ENCODE measurements at regions not wholly inside any gene's neighbourhood (a gene's known extent, or its start where the extent isn't known, plus 50 kb on each side); places are given as distances from the start of the nearest gene placed in this dataset.

DNA sequence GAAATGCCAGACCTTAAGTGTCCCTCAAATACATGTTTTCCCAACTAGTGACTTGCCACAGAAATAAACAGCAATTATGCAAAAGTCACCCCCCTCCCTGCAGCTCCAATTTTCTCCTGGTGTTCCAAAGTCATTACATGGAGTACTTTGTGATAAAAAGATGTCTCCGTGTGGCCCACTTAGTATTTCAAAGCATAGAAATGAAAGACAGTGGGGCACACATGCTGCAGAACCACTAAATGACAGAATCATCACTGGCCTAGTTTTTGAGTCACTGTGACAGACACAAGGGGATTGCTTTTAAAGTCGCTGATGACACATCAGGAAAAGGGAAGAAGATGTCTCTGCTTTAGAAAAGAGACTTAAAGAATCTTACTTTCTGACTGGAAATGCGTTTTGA lies 323.4 kb downstream of the PSAT1 start:
- H3K4me3 ChIP-seq (ENCODE audit: low read length): no peak overlapping the region
- DNase-seq (ENCODE audit: low read depth, low spot score): no peak

DNA sequence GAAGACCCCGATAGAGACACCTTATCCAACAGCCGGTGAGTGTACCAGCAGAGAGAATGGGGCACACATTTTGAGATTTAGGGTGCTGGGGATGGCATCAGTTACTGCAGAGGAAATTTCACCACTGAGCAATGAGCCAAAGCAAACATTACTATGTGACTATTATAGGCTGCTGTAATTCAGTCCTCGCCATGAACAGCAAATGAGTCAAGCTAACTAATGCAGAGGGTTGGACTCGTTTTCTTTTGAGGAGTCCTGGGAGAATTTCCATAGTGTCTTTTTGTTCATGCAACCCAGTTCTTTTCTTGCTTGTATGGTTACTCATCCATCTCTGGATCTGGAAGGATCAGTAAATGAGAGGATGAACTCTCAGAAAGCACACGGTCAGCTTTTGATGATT lies 323.8 kb downstream of the PSAT1 start:
- no peak for DNase-seq (ENCODE audit: low read depth, low spot score)
- H3K4me3 ChIP-seq (ENCODE audit: low read length): no peak overlapping the region

DNA sequence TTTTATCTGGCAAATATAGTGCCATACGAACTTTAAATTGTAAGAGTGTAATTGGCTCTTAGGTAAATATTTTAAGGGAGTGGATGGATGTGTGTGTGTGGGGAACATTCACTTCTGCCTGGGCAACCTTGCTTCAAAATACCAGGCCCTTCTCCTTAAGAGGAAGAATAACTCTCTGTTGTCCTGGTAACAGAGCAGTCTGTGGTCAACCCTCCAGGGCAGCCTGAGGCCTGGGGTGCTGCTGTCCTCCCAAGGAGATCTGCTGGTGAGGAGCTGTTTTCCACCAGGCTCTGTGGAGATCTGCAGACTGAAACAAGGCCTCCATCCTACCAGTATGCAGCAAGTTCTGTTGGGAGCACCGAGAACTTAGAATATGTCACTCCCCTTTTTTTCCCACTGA lies 325.2 kb downstream of the PSAT1 start:
- H3K4me3 ChIP-seq (ENCODE audit: low read length): no peak overlapping the region
- DNase-seq (ENCODE audit: low read depth, low spot score): no peak

DNA sequence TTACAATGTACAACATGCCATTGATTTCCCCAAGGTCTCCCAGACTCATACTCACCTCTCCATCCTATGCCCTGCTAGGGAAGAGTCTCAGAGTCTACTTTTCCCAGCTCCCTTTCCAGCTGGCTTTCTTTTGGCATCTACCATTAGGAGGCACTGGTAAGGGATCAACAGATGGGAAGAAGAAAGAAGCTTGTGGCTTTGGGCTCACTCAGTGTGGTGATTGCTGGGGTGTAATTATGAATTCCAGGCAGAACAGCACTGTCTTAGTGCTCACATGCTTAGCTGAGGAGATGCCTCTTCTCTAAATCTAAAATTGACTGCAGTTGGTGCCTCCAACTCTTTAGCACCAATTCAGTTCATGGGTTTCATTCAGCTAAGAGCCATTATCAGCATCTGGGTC lies 330.0 kb downstream of the PSAT1 start:
- no peak overlapping the region for H3K4me3 ChIP-seq (ENCODE audit: low read length)
- no peak for DNase-seq (ENCODE audit: low read depth, low spot score)

DNA sequence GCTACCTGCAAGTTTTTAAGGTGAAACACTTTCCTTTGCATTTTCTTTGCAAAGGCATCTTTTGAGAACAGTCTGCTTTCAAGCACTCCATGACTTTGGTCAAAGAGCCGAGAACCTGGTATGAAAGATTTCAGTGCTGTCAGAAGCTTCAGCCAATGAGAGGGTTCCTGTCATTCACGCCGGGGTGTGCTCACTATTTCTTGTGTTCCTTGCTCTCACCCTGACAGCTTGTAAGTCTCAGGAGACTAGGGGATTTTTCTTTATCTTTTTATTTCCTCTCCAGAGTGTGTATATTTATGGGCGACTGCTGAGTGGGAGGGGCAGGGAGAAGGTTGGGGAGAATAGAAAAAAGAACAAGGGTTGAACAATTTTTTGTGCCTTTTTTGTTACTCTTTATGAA lies 334.0 kb downstream of the PSAT1 start:
- no peak for DNase-seq (ENCODE audit: low read depth, low spot score)
- no peak overlapping the region for H3K4me3 ChIP-seq (ENCODE audit: low read length)

DNA sequence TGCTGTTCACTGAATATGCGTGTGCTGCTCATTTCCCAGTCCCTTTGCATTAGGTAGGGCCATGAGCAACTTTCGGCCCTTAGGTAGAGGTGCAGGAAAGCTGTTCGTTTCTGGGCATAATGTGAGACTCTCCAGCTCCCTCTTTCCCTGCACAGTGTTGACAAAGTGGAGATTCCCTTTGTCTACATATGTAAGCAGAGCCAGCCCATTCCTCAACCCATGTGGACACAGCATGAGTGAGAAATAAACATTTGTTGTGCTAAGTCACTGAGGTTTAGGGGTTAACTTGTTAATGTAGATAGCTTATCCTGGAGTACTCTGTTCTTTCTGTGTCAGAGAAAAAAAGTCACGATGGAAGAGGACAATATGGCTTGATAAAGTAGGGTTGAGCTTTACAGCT lies 343.8 kb downstream of the PSAT1 start:
- no peak for DNase-seq (ENCODE audit: low read depth, low spot score)
- no peak overlapping the region for H3K4me3 ChIP-seq (ENCODE audit: low read length)

DNA sequence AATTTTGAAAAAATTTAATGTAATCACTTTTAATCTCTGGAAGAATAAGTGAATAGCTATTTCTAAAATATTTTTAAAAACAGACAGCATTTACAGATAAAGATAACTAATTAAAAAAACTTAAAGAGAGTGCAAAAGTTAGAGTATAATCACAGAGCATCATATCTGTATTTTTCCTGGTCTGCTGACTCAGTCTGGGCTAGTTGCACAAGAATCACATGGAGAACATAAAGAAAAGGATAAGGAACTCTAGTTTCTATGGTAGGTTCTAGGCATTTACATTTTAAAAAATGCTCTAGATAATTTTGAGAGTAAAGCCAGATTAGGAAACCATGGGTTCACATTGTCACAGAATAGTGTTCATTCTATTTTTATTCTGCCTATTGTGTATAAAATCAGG lies 347.4 kb downstream of the PSAT1 start:
- no peak for DNase-seq (ENCODE audit: low read depth, low spot score)

DNA sequence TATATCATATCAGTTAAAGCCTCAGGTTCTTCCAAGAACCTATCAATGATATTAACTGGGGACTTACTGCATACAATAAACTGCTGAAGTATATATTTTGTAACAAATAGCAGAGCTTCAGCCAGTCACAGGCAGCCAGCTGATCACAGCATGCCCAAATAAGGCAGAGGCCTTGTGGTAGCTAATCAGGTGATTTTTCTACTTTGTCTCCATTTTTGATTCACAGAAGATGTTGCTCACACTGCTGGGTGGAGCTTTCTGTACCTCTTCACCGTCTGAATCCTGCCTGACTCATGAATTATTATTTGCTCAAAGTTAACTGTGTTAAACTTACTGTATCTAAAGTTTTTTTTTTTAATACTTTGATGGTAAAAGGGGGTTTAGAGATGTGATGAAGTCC lies 357.4 kb downstream of the PSAT1 start:
- no peak overlapping the region for H3K4me3 ChIP-seq (ENCODE audit: low read length)
- DNase-seq (ENCODE audit: low read depth, low spot score): no peak

More for the DNA sequence above, 347.4 kb downstream of the PSAT1 start:
- no peak overlapping the region for H3K4me3 ChIP-seq (ENCODE audit: low read length)

DNA sequence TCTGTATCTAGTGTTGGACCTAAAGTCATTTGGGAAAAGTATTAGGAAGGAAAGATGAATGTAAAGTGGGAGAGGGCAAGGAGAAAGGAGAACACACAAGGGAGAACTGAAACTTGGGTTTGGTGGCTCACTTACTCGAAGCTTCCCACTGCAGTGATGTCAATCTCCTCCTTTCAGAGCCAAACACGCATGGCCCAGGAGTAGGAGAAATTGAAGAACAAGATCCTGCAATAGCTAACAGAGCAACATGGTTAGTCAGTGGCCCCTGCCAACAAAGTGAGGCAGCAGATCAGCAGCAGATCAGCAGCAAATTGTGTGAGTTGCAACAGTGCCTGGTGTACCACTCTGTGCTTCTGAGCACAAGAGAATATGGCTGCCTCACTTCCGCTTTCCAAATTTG lies 366.4 kb downstream of the PSAT1 start:
- no peak for DNase-seq (ENCODE audit: low read depth, low spot score)
- no peak overlapping the region for H3K4me3 ChIP-seq (ENCODE audit: low read length)

DNA sequence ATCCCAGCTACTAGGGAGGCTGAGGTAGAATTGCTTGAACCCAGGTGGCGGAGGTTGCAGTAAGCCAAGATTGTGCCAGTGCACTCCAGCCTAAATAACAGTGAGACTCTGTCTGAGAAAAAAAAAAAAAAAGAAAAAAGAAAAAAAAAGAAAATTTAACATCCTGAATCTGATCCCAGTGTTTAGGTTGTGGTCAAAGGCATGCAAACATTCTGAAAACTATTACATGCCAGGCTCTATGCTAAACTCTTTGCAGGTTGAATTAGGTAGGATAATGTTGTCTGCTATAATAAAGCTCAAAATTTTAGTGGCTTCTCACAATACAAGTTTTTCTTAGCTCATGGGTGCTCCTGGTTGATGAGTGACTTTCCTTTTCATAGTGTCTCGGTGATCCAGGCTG lies 367.4 kb downstream of the PSAT1 start:
- H3K4me3 ChIP-seq (ENCODE audit: low read length): no peak overlapping the region

DNA sequence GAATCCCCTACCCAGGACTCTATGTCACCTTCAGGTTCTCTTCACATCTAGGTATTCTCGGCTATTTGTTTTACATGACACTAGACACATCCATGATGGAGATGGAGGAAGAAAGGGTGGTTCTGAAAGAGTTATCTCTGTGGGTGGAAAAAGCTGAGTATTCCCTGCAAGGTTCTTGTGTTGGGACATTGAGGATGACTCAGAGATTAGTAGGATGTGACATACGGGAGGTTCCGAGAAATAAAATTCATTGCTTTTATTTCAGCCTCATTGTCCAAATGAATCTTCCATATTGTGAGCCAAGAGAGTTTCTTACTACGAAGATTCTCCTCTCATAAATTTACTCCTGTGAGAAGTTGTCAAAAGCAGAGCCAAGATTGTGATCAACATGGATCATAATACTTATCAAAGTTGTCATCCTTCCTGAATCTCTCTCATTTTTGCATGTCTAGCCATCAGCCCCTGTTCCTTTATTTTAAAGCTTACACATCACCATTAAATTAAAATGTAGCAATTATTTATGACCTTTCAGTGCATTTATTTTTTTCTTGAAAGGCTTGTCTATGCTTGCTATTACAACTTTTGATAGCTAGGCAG lies 370.0 kb downstream of the PSAT1 start:
- DNase-seq (ENCODE audit: low read depth, low spot score): no peak
- no peak overlapping the region for H3K4me3 ChIP-seq (ENCODE audit: low read length)

More for the DNA sequence above, 367.4 kb downstream of the PSAT1 start:
- no peak for DNase-seq (ENCODE audit: low read depth, low spot score)

DNA sequence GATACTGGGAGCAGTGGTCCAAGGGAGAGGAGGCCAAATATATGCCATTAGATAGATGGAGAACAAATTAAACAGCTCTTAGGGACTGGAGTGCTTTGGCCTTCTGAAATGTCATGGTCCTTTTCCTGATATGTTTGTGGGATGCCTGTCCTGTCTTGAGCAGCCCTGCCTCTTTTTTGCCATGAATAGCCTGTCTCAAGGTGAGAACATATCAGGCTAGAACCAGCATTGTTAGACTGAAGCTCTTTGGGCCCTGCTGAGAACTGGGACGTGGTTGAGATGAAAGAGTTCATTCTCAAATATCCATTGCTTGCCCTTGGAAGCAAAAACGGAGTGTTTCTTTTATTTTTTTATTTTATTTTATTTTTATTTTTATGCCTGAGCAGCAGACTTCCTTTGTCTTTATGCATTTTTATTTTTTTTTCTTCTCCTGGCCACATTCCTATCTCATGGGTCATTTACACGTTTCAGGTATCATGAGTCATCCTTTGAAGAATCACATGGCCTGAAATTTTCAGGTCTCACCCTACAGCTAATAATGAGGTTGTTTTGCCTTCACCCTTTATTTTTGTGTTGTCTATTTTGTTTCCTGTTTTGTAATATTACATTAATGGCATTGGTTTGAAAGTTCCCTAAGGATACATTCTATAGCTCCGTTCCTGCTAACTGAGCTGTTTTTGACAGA lies 371.4 kb downstream of the PSAT1 start:
- DNase-seq (ENCODE audit: low read depth, low spot score): no peak
- no peak overlapping the region for H3K4me3 ChIP-seq (ENCODE audit: low read length)

DNA sequence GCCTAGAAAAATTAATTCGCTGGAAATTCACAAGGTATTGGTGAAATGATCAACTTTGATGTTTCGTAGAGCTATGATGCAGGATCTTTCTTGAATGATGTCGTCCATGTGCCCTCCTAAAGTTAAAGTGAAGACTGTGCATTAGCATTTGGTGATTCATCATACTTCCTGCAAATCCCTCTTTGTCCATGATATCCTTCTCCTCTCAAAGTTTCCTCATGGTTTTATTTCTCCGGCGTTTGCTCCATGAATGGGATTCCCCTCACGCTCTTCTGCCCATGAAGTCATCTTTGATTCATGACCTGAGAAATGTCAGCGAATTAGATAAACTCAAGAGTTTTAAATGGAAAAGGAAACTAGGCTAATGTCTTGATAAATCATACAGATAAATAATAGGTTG lies 372.7 kb downstream of the PSAT1 start:
- no peak for DNase-seq (ENCODE audit: low read depth, low spot score)
- no peak overlapping the region for H3K4me3 ChIP-seq (ENCODE audit: low read length)

DNA sequence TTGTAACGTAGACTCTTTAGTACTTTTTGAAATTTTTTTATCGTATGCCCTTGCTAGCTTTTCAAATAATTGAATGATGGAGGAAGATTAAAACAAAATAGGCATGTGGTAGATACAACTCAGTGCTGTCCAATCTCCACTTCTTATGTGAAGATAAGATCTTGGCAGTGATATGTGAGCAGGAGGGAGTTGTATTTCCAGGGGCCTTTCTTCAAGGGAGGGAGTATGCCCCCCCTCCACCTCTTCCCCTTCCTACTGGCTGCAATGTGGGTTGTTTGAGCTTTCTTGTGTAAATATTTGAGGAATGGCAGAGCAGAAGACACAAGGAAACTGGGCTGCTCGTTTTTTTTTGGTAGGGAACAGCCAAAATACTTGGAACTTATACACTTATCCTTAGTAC lies 374.9 kb downstream of the PSAT1 start:
- DNase-seq (ENCODE audit: low read depth, low spot score): no peak

DNA sequence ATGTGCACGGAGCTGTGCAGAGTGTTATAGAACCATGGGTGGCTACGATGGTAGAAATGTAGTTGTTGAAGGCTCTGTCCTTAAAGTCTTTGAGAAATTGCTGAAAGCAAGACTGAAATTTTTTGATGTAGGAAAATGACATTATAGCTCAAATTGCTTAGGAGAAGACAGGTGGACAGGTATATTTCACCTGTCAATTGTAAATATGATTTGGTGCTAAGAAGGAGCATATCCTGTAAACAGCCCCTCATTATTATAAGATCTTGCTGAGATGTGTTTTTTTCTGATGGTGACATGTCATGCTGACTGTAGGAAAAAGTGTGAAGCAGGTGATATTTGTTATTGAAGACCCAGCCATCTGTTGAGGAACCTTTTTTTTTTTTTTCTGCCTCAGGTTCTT lies 377.9 kb downstream of the PSAT1 start:
- no peak overlapping the region for H3K4me3 ChIP-seq (ENCODE audit: low read length)
- no peak for DNase-seq (ENCODE audit: low read depth, low spot score)

More for the DNA sequence above, 374.9 kb downstream of the PSAT1 start:
- H3K4me3 ChIP-seq (ENCODE audit: low read length): no peak overlapping the region

DNA sequence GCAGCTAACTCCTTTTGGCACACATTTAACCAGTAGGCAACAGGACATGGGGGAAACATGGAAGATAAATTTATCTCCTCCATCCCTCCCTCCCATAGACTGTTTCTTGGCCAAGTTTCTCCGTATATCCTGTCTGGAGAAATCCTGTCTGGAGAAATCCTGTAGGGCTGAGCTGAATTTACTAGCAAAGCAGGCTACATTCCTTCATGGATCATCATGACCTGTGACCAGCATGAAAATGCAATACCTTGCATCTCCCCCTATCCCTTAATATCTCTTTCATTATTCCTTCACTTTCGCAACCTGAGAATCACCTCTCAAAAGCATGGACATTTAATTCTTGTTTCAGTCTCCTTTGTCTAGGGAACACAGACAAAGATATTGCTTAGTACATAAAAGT lies 379.1 kb downstream of the PSAT1 start:
- no peak for DNase-seq (ENCODE audit: low read depth, low spot score)
- no peak overlapping the region for H3K4me3 ChIP-seq (ENCODE audit: low read length)

DNA sequence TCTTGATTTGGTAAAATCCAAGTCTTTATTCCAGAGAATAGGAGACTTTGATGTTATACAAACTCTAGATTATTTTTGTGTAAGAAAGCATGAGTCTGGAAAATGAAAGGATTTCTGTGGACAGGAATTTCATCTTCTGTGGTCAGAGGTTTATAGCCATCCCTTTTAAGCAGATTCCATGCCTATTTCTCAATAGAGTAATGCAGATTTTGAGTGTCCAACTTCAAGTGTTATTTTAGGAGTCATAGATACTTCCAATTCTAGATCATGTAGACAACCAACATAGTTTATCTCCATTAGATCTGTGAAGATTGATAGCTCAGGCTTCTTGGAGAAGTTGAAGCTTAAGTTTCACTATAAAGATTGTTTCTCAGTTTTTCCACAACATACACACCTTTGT lies 379.7 kb downstream of the PSAT1 start:
- H3K4me3 ChIP-seq (ENCODE audit: low read length): no peak overlapping the region
- no peak for DNase-seq (ENCODE audit: low read depth, low spot score)

DNA sequence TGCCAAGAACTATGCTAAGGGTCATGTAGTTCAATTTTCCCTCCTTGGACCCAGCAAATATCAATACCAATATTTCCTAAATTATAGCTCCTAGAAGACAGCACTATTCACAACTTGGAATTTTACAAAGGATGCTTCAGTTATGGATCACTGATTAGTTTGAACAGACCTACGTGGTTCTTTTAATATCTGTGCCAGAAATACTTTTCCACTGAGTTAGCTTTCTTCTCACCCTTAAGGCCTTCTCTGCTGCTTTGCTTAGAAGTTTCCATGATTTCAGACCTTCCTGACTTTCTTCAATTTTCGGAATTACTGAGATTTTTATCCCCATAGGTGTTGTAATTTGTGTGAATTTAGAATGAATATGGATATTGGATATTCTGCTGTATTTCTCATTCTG lies 380.4 kb downstream of the PSAT1 start:
- DNase-seq (ENCODE audit: low read depth, low spot score): no peak
- H3K4me3 ChIP-seq (ENCODE audit: low read length): no peak overlapping the region

DNA sequence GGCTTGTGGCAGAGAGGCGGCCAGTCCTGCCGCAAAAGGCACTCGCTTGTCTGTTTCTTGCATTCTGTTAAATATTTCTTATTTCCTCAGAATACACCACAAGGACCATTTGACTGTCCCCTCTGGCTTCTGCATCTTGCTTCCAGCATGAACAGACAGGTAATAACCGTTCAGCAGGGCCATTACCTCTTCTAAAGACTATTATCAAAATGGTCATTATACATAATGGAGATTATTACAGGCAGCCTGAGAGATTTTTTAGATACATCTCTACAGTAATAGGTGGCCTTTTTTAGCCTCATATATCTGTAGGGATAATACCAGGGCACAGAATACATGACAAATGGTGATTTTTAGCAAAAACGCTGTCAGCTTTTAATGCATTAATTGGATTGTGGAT lies 382.0 kb downstream of the PSAT1 start:
- DNase-seq (ENCODE audit: low read depth, low spot score): no peak
- no peak overlapping the region for H3K4me3 ChIP-seq (ENCODE audit: low read length)

DNA sequence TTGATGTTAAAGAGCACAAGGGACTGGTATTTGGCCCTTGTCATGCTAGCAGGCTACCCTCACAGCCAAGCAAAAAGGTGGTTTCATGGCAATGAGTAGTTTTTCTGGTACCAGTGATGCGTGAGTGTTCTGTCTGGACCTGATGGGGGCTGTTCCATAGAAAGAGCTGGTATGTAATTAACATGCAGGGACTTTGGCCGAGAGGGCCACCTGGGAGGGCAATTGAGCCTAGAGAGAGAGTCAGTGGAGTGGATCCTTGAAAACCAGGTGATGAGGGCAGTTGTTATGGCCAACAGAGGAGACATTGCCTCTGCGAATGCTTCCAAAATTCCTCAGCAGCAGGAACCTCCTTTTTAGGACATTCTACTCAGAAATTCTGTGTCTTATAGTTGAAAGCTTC lies 383.3 kb downstream of the PSAT1 start:
- no peak overlapping the region for H3K4me3 ChIP-seq (ENCODE audit: low read length)

DNA sequence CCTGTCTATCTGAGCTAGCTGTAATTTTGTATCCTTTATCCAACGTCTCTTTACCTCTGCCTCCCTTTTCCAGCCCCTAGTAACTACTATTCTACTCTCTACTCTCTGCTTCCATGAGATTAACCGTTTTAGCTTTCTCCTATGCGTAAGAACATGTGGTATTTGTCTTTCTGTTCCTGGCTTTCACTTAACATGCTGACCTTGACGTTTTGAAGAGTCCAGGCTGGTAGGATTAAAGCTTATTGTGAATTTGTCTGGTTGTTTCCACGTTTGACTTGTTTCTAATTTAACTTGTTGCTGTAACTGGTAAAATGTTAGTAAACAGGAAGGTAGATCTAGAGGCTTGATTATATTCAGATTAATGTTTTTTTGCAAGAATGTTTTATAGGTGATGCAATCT lies 385.3 kb downstream of the PSAT1 start:
- no peak overlapping the region for H3K4me3 ChIP-seq (ENCODE audit: low read length)
- DNase-seq (ENCODE audit: low read depth, low spot score): no peak

More for the DNA sequence above, 383.3 kb downstream of the PSAT1 start:
- no peak for DNase-seq (ENCODE audit: low read depth, low spot score)

Data from Jurkat, Clone E6-1 (cell line).